ENCODE measurements at regions not wholly inside any gene's neighbourhood (a gene's known extent, or its start where the extent isn't known, plus 50 kb on each side); places are given as distances from the start of the nearest gene placed in this dataset.
A peak's percentile ranks its signal among the peaks of the same experiment; 100 is the strongest.

DNA sequence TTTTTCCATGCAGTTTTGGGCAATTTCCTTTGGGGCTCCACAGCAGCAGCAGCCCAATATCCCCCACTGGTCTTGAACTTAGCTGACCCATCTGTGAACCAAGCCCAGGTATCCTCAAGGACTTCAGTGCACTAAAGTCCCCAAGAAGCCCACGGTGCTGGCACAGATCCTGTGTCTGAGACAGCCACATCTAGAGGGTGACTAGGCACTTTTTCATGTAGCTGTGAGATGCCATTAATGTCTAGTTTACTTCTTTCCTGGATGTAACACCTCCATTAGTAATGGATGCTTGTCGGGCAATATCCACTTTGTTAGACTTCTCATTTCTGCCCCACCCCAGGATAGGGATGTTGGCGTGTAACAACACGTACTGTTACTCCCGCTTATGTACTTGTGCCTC lies 117.9 kb downstream of the GPCPD1 start:
- no peaks in the 10 kb centered on the region for H3K36me3 ChIP-seq (replicated peaks in 1 of 2; ENCODE audit: insufficient read depth in 1 of 2, low read depth in 2 of 2)
- WGBS, 2 donors: 91 to 92% methylated on average over 5 of the region's 5 CpGs

DNA sequence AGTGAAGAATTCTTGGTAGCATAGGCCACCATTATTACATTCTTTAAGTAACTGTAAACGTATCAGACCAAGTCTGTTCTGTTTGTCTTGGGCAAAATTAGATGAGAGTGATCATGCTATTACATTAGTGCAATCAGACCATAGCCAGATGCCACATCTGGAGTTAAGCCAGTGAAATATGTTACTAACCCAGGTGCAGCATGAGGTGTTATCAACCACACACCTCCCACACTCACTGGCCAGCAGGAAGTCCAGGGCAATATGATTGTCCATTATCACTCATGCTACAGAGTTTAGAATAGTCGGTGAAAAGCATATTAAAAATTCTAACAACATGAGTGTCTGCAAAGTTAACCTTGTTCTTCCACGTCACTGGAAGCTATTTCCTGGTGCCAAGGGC lies 119.4 kb downstream of the GPCPD1 start:
- H3K36me3 ChIP-seq (replicated peaks in 1 of 2; ENCODE audit: insufficient read depth in 1 of 2, low read depth in 2 of 2): no peaks in the 10 kb centered on the region
- H3K9me3 ChIP-seq: no peaks in the 10 kb centered on the region
- H3K4me3 ChIP-seq: no peak overlapping the region
- ATAC-seq (no peak), DNase-seq (peak in 3 of 4 donors; percentile 27 to 64 (median 52))
- 23 to 36% methylated on average over 3 of the region's 3 CpGs for WGBS, 2 donors
- intact Hi-C loops (cut with DNase I): no loop called here
- no peak for TF ChIP-seq POLR2A (IDR thresholded peaks at IDR 0.05)
- TF ChIP-seq, protein P1, sequence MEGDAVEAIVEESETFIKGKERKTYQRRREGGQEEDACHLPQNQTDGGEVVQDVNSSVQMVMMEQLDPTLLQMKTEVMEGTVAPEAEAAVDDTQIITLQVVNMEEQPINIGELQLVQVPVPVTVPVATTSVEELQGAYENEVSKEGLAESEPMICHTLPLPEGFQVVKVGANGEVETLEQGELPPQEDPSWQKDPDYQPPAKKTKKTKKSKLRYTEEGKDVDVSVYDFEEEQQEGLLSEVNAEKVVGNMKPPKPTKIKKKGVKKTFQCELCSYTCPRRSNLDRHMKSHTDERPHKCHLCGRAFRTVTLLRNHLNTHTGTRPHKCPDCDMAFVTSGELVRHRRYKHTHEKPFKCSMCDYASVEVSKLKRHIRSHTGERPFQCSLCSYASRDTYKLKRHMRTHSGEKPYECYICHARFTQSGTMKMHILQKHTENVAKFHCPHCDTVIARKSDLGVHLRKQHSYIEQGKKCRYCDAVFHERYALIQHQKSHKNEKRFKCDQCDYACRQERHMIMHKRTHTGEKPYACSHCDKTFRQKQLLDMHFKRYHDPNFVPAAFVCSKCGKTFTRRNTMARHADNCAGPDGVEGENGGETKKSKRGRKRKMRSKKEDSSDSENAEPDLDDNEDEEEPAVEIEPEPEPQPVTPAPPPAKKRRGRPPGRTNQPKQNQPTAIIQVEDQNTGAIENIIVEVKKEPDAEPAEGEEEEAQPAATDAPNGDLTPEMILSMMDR (IDR thresholded peaks at IDR 0.05): no peak
- H3K27me3 ChIP-seq: no peaks in the 10 kb centered on the region
- H3K4me1 ChIP-seq: peaks cover 9% of the 10 kb centered on the region
- H3K27ac ChIP-seq: no peak overlapping the region

More for the DNA sequence above, 117.9 kb downstream of the GPCPD1 start:
- Histone ChIP-seq H3K27ac (no peak overlapping the region), H3K9me3 (no peaks in the 10 kb centered on the region), H3K4me1 (peaks cover 9% of the 10 kb centered on the region), H3K27me3 (no peaks in the 10 kb centered on the region), H3K4me3 (no peak overlapping the region)
- intact Hi-C loops (cut with DNase I): no loop called here
- DNase-seq (no peak), ATAC-seq (no peak)
- TF ChIP-seq, protein P1 (IDR thresholded peaks at IDR 0.05): no peak
- no peak for TF ChIP-seq POLR2A (IDR thresholded peaks at IDR 0.05)

DNA sequence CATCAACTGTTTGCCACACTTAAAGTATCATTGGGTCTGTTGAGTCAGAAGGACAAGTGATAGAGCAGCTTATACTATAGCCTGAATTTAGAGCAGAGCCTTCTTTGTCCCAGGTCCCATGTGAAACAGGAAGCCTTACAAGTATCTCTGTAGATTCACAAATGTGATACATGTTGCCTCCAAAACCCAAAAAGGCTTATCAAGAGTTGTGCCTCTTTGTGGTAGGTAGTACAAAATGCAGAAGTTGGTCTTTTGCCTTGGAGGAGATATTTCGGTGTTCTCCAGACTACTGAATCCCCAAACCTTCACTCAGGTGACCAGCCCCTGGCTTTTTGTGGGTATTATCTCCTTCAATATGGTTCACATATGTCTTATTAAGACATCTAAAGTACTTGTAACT lies 121.2 kb downstream of the GPCPD1 start:
- Histone ChIP-seq H3K27ac (no peak overlapping the region), H3K4me1 (peaks cover 9% of the 10 kb centered on the region), H3K27me3 (no peaks in the 10 kb centered on the region), H3K9me3 (no peaks in the 10 kb centered on the region), H3K36me3 (replicated peaks in 1 of 2; ENCODE audit: insufficient read depth in 1 of 2, low read depth in 2 of 2) (no peaks in the 10 kb centered on the region), H3K4me3 (no peak overlapping the region)
- intact Hi-C loops (cut with DNase I): no loop called here
- no peak for DNase-seq
- ATAC-seq: no peak
- 73 to 82% methylated on average over 1 of the region's 1 CpG for WGBS, 2 donors
- TF ChIP-seq POLR2A (IDR thresholded peaks at IDR 0.05): no peak
- TF ChIP-seq, protein P1 (IDR thresholded peaks at IDR 0.05): no peak

GRCh38 chr20:5488823-5489222 lies 122.0 kb downstream of the GPCPD1 start:
- TF ChIP-seq, protein P1 (IDR thresholded peaks at IDR 0.05): no peak
- TF ChIP-seq POLR2A (IDR thresholded peaks at IDR 0.05): no peak
- intact Hi-C loops (cut with DNase I): no loop called here
- DNase-seq (no peak), ATAC-seq (no peak)
- Histone ChIP-seq H3K4me3 (no peak overlapping the region), H3K27ac (no peak overlapping the region), H3K36me3 (replicated peaks in 1 of 2; ENCODE audit: insufficient read depth in 1 of 2, low read depth in 2 of 2) (no peaks in the 10 kb centered on the region), H3K4me1 (peaks cover 9% of the 10 kb centered on the region), H3K27me3 (no peaks in the 10 kb centered on the region), H3K9me3 (no peaks in the 10 kb centered on the region)
- 59 to 64% methylated on average over 2 of the region's 2 CpGs for WGBS, 2 donors

DNA sequence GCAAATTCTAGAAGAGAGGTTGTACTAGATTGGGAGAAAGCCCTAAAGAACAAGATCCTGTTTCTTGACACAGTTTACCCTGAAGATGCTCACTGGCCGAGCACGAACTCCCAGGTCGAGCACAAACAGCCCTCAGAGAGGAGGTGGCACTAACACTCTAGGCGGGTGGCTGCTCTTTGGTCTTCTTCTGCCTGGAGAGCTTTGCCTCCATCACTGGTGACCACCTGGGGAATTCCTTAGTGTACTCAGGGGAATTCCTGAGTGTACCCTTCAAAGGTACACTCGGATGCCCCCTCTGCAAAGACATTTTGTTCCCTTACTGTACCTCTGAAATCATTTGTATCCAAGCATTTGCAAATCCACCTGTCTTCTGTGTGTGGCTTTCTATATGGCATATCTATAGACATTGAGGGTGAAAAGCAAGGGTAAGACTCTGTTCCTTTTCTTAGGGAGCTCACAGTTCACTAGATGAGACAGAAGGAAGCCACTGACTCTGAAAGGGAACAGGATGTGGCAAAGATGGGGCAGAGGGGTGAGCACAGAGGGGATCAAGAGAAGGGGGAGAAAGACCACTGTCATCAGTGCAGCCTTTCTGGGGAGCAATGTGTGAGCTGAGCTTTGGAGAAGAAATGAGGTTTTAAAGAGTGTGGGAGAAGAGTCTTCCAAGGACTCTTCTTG lies 124.3 kb downstream of the GPCPD1 start:
- H3K4me1 ChIP-seq: peaks cover 16% of the 10 kb centered on the region
- no peaks in the 10 kb centered on the region for H3K36me3 ChIP-seq (replicated peaks in 1 of 2; ENCODE audit: insufficient read depth in 1 of 2, low read depth in 2 of 2)
- H3K4me3 ChIP-seq: no peak overlapping the region
- DNase-seq (no peak), ATAC-seq (no peak)
- WGBS, 2 donors: 83 to 85% methylated on average over 5 of the region's 5 CpGs
- TF ChIP-seq, protein P1 (IDR thresholded peaks at IDR 0.05): no peak
- no peak for TF ChIP-seq POLR2A (IDR thresholded peaks at IDR 0.05)
- H3K27me3 ChIP-seq: no peaks in the 10 kb centered on the region
- H3K27ac ChIP-seq: no peak overlapping the region
- intact Hi-C loops (cut with DNase I): no loop called here
- H3K9me3 ChIP-seq: no peaks in the 10 kb centered on the region
